Activated CD8-positive, alpha-beta memory T cell treated with anti-CD3 and anti-CD28 coated beads for 36 hours (primary cell): ENCODE measurements at regions not wholly inside any gene's neighbourhood (a gene's known extent, or its start where the extent isn't known, plus 50 kb on each side); places are given as distances from the start of the nearest gene placed in this dataset.

Source experiments
- CTCF ChIA-PET: fragments of 350-600 bp; sonication (Branson Sonifier 250); formaldehyde crosslinking; loops from one replicate; lab custom pipeline; 2021; ENCODE audit warnings: antibody characterized with exemption; lab: Charles Lee
- POLR2A ChIA-PET: fragments of 350-600 bp; sonication (Branson Sonifier 250); formaldehyde crosslinking; loops from one replicate; lab custom pipeline; 2021; ENCODE audit warnings: antibody characterized with exemption; lab: Charles Lee

DNA sequence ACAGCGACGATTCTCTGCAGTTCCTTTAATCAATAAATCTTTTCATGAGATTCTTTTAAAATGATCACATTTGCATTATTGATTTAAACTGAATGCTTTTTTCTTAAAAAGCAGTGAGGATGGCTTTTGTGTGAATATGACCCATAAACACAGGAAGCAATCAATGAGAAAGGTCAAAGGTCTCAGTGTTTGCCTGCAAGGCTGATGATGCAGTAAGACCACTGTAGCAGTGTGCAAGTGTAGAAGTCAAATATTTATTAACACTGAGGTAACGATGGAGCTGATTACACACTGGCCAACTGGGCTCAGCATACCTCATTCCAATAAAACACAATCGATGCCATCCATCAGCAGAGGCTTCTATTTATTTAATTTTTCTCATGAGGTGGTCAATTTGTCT is 633.5 kb downstream of the DCDC2C start:
- CTCF ChIA-PET: no interaction called here

DNA sequence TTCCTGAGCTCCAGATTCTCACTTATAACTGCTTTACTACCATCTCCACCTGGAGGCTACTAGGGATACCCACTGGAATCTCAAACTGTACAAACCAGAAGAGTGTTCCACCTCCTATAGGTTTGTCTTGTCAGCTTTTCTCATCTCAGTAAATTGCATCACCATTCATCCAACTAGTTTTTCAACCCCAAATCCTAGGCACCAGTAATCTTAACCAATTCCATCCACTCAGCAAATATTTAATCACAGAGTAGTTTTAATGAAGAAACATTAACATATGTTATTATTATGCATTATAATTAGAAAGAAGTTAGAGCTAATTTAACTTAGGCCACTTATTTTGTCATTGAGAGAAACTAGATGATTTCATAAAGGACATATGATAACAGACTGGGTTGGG is 635.0 kb downstream of the DCDC2C start:
- CTCF ChIA-PET: no interaction called here
- POLR2A ChIA-PET: no interaction called here

More for the DNA sequence above, 633.5 kb downstream of the DCDC2C start:
- POLR2A ChIA-PET: no interaction called here

DNA sequence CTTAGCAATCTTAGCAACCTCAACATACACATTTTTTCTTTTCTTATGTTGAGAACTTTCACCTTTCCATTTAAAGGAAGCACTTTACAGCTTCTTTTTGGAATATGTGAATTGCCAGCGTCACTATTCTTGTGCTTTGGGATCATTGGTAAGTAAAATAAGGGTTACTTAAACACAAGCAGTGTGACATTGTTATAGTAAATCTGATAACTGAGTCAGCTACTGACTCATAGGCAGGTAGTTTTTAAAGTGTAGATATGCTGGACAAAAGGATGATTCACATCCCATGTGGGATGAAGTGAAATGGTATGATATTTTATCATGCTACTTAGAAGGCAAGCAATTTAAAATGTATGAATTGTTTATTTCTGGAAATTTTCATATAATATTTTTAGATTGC is 637.2 kb downstream of the DCDC2C start:
- ChIA-PET CTCF (no interaction called here), POLR2A (no interaction called here)

DNA sequence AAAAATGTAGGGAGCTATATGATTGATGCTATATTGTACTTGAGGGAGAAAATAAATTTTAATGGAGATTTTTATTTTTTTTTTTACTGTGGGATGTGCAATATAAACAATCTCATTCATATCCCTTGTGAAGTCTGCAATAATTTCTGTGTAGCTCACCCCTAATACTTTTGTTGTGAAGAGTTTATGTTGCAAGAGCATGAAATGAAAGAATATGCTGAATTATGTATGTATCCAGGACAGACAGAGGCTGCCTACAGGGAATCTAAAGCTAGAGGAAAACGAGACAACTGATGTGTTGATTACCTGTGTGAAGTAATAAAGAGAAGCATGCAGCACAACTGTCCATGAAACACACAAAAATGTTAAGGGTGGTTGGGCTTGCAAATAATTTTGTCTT is 643.3 kb downstream of the DCDC2C start:
- ChIA-PET CTCF (no interaction called here), POLR2A (no interaction called here)

DNA sequence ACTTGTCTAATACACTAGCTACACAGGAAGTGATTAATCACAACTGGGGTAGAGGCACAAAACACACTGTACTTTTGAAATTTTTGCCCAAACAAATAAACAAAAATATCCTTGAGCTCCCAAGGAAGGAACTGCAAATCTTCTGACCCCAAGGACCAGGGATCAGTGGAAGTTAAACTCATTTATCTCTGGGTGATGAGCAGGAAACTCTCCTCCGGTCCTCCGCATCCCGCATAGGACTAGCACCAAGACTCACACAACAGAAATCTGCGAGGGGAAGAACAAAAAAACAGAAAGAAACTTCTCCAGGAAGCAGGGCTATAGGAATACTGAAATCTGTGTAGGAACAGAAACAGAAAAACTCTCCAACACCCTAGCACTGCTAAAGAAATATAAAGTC is 650.3 kb downstream of the DCDC2C start:
- CTCF ChIA-PET: no interaction called here
- POLR2A ChIA-PET: no interaction called here

DNA sequence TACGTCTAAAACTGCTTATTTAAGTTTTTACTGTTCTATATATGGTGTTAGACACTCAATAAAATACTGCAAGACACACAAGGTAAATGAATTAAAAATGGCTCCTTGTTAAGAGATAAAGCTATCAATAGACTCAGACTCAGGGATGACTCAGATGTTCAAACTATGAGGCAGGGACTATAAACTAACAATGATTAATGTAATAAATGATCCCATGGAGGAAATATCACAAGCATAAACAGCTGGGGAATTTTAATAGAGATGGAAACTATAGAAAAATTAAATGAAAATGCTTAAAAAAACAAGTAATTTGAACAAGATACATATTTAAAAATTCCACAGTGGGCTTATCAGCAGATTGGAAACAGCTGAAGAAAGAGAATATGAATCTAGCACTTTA is 650.8 kb downstream of the DCDC2C start:
- POLR2A ChIA-PET: no interaction called here
- CTCF ChIA-PET: no interaction called here

DNA sequence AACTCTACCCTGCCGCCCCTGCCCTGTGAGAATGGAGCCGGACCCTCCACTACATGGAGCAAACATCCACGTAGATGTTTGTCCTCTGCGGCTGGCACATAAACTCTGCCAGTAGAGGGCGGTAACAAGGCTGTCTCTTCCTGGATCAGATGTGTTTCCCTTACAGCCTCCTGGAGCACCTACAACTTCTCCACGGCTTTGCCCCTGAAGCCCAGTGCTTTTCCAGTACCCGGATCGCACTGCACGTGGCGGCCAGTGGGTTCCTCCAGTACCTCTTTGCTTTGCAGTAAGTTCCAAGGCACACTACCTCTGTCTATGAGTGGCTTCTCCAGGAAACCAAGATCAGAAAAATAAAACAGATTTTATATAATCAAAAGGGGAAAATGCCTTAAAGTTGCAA is 651.3 kb downstream of the DCDC2C start:
- ChIA-PET POLR2A (no interaction called here), CTCF (no interaction called here)

DNA sequence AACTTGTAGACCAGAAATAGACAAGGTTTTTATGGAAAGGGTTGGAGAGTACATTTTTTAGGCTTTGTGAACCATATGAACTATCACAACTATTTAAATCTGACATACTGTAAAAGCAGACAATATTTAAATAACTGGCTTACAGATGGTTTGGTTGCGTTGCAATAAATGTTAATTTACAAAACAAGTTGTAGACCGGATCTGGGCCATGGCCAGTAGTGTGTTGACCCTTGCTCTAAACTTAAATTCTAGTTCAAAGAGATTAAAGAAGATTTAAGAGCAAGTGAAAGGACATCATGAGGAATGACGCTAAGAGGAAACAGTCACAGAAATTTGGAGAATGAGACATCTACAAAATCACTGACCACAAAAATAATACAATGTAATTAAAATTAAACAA is 652.7 kb downstream of the DCDC2C start:
- CTCF ChIA-PET: no interaction called here
- POLR2A ChIA-PET: no interaction called here

DNA sequence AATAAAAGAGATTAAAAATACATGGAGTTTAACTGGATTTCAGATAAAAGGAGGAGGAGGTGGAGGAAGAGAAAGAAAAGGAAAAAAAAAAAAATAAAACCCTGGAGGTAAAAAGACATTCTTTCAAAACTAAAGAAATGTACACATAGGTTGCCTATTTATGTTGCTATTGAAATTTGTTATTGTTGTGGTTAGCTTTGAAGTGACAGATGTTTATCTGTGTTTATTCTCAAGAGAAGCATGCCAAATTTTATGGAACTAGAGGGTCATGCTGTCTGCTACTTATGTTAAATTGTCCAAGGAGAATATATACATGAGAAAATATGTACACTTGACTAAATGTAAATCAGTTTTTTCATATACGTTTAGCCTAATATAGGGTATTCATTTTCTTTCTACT is 653.2 kb downstream of the DCDC2C start:
- CTCF ChIA-PET: no interaction called here

DNA sequence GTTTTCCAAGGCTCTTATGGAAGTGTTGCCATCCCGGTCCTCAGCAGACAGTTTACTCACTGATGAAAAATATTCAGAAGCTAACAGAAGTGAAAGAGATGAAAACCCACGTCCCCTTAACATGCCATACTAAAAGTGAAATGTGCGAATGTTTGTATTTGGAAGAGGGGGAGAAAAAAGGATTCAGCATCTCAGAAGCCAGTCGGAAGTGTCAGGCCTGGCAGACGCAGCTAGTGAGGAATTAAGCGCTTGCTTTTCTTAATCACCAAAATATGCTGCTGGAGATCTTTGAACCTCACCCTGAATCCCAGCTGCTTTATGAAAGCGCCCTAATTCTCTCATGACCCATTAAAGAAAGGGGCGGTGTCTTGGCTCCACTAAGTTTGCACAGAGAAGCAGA is 653.7 kb downstream of the DCDC2C start:
- ChIA-PET CTCF (no interaction called here), POLR2A (no interaction called here)

More for the DNA sequence above, 653.2 kb downstream of the DCDC2C start:
- POLR2A ChIA-PET: no interaction called here

DNA sequence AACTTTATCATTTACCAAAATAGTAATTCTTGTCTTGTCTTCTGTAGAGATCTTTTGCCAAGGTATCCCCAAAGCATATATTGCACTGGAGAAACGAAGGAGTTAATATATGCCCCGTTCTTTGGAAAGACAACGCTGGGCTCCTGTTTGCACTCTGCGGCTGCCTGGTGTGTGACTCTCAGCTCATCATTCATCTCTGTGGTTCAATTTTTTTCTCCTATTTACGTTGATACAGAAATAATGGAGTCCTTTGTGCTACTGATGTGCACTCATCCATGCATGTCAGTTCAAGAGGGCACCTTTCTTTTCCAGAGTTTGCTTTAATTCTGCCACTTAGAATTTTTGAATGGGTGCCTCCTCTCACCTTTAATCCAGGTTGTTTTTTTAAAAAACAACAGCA is 655.5 kb downstream of the DCDC2C start:
- POLR2A ChIA-PET: no interaction called here
- CTCF ChIA-PET: no interaction called here

DNA sequence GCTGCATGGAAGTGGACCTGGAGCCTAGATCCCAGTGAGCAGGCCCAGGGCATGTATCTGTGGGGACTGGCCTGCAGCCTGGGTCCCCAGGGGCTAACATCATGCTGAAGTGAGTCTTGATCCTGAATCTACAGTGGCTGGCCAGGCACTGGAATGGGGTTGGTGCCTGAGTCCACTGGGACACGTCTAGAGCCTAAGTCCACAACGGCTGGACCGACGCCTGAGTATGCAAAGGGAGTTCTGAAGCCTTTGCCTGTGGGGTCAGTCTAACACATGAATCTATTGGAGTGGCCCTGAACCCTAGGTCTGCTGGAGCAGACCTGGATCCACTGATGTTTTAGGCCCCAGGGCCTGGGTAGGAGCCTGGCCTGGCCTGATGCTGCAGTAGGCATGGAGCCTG is 665.5 kb downstream of the DCDC2C start:
- ChIA-PET CTCF (no interaction called here), POLR2A (no interaction called here)

DNA sequence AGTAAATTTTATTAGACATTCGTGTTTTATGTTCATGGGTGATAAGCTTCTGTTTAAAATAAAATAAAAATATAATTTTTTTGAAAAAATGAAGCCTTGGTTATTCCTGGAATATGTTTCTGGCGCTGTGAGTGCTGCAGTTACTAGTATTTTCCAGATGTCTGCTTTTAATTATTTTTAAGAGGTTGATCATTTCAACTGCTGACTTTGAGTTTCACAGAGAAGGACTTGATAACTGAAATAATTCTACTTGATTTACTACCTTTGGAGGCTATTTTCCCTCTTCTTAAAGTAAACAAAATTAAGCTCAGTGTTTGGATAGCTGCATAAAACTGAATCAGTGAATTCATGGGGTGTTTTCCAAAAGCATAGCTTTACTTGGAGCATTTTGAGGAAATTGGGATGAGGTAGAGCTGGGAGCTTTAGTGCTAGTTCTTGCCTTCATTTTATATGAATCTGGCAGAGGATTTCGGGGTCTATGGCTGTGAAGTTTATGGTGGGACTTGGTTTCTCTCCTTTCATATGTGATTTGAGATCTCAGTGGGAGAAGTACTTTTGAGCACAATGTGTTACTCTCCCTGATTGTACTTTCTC is 666.5 kb downstream of the DCDC2C start:
- ChIA-PET CTCF (no interaction called here), POLR2A (no interaction called here)

DNA sequence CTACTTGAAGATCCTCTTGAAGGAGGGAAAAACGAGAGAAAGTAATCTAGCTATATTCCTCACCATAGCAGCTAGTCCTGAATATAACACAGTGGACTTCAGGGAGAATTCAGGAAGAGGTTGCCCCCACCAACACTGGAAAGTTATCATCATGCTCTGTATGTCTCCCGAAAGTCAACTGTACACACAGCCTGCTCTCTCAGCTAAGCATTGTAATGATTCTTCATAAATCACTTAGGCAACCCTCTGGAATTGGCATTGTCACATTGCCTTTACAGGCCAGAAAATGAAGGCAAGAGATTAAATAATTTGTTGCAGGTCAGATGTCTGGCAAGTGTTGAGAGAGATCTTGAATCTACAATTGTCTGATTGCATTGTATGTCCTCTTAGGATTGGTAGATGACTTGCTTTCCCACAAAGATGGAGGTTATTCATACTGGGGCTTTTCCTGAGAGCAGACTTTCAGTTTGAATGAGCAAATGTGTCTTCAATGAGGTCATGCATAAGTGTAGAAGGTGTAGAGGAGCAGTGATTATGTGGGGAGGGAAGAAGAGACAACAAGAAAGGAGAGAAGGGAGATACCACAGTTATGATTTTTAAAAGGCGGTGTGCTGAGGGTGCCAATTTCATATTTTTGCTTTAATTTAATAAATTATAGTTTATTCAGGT is 667.2 kb downstream of the DCDC2C start:
- ChIA-PET POLR2A (no interaction called here), CTCF (no interaction called here)

DNA sequence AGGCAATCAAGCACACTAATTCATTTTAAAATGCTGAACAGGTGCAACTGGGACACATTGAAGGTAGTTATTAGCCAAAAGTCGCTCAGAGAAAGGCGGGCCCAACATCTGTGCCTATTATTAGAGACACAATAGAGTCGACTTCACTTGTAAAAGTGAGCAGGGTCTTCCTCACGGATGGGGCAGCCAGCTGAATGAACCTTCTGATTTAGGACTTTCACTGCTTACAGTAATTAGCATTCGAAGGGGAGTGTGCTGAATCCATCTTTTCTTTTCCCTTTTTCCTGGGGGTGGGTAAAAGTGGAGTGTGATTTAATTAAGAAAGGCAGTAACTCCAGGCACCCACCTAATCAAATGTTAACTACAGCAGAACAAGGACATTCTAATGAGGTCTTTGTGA is 677.7 kb downstream of the DCDC2C start:
- ChIA-PET CTCF (no interaction called here), POLR2A (no interaction called here)

DNA sequence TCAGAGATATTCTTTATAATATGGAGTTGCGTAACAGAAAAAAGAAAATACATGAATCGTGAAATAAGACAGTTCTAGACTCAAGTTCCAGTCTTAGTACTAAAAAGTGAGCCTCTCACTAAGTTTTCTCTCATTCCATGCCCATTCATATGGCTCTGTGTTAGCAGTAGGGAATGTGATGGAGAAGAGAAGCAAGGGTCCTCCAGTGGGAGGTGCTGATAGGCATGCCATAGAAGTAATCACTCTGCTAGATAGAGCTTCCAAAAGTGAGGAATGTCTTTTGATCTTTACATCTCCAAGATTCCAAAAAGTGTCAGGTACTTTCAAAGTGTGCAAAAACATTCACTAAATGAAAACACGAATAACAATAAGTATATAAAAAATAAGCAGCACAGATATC is 678.4 kb downstream of the DCDC2C start:
- CTCF ChIA-PET: no interaction called here
- POLR2A ChIA-PET: no interaction called here

DNA sequence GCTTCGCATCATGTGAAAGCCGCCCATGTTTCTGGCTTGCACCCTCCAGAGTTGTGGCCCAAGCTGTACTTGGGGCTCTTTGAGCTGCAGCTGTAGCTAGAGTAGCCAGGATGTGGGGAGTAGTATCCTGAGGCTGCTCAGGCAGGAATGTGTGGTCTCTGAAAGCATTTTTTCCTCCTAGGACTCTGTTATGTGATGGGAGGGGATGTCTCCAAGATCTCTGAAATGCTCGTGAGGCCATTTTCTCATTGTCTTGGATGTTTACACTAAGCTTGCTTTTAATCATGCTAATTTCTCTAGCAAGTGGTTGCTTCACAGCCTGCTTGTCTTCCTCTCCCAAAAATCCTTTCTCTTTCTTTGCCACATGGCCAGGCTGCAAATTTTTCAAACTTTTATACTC is 687.6 kb downstream of the DCDC2C start:
- POLR2A ChIA-PET: no interaction called here
- CTCF ChIA-PET: no interaction called here

DNA sequence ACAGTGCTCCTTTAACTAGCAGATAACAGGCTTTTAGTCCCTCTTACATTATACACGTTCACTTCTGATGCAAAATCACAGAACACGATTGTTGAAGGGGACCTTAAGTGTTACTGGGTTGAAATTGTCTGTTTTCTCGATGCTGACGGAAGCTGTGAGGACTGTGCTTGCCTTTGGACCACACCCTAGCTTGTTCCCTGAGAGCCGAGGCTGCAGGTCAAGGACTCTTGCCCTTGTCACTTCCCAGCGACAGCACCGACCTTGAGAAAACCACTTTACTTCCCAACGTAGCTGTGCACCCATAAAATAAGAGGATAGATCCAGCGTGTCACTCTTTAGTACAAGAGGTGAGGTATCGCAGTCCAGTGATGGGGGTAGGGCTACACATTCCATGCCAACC is 701.0 kb downstream of the DCDC2C start:
- CTCF ChIA-PET: no interaction called here
- POLR2A ChIA-PET: no interaction called here

DNA sequence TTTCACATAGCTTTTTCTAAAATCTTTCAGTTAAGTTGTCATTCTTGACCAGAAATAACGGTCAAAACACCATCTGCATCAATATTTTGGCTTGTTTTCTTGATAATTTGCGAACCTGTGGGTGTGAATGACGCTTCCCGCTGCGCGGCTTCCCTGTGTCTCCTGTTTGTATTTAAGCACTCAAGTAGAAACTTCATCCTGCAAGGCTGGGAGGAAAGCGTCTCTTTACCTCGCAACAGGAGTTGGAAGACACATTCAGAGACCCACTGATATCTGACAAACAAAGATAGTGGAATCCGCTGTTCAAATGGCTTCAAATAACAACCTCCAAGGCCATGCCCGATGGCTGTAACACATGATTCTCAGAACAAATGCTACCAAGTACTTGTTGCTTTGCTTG is 704.9 kb downstream of the DCDC2C start:
- ChIA-PET CTCF (no interaction called here), POLR2A (no interaction called here)

DNA sequence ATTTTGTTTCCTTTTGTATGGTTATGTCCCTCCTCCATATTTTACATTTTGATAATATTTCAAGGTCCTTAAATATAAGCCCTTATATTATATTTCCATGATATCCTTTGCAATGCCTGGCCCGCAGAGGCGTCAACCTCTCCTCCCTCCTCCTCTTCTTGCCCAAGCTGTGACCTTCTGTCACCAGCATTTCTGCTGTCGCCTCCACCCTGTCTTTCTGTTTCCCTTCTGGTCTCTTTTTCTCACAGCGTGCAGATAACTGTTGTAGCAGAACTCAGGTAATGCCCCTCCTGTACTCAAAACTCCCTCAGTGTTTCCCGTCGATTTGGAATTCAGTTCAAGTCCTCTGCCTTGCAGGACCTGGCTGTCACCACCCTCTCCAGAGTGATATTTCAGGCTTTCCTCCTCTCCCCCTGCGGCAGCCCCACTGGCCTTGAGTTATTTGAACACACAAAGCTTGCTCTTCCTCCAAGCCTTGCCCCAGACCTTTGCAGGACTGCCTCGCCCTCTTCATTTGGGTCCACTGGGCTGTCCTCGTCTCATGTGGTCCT is 709.3 kb downstream of the DCDC2C start:
- CTCF ChIA-PET: no interaction called here
- POLR2A ChIA-PET: no interaction called here

DNA sequence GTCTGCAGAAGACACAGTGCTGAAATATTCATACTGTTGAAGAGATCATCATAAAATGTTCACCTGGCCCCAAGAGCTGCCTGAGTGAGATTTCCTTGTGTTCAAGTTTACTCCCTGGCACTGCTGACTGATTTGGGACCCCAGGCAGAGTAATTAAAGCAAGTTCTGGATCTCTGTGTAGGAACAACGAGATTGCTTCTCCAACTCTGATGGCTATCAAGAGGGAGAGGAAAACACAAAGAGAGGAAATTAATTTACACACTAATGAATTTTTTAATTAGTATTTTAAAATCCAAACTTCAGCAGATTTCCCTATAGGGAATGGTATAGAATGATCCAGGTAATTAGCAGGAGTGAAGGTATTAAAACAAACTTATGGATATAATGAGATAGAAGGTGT is 711.8 kb downstream of the DCDC2C start:
- ChIA-PET CTCF (no interaction called here), POLR2A (no interaction called here)
